ENCODE measurements at regions not wholly inside any gene's neighbourhood (a gene's known extent, or its start where the extent isn't known, plus 50 kb on each side); places are given as distances from the start of the nearest gene placed in this dataset.
A peak's percentile ranks its signal among the peaks of the same experiment; 100 is the strongest.

DNA sequence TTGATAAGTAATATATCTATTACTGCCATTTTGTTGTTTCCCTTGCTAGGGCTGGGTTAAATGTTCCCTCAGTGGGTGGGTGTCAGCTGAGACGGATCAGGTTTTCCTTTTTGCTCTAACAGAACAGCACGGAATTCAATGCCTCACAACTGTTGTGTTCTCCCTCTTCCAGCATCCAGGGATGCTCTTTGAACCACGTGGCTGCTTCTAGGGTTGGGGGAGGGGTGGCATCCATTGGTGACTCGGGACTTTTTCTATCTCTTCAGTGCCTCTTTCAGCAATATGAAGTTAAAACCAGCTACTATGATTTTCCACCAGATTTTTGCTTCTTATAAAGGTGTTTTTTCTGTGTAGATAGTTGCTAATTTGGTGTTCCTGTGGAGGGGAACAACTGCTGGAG lies 884.9 kb upstream of the FOXG1 start:
- TF ChIP-seq, protein P1, sequence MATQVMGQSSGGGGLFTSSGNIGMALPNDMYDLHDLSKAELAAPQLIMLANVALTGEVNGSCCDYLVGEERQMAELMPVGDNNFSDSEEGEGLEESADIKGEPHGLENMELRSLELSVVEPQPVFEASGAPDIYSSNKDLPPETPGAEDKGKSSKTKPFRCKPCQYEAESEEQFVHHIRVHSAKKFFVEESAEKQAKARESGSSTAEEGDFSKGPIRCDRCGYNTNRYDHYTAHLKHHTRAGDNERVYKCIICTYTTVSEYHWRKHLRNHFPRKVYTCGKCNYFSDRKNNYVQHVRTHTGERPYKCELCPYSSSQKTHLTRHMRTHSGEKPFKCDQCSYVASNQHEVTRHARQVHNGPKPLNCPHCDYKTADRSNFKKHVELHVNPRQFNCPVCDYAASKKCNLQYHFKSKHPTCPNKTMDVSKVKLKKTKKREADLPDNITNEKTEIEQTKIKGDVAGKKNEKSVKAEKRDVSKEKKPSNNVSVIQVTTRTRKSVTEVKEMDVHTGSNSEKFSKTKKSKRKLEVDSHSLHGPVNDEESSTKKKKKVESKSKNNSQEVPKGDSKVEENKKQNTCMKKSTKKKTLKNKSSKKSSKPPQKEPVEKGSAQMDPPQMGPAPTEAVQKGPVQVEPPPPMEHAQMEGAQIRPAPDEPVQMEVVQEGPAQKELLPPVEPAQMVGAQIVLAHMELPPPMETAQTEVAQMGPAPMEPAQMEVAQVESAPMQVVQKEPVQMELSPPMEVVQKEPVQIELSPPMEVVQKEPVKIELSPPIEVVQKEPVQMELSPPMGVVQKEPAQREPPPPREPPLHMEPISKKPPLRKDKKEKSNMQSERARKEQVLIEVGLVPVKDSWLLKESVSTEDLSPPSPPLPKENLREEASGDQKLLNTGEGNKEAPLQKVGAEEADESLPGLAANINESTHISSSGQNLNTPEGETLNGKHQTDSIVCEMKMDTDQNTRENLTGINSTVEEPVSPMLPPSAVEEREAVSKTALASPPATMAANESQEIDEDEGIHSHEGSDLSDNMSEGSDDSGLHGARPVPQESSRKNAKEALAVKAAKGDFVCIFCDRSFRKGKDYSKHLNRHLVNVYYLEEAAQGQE (IDR thresholded peaks at IDR 0.05; ENCODE audit: borderline replicate concordance): no peak
- H3K27me3 ChIP-seq (ENCODE audit: insufficient read depth, low read depth, low read length): no peaks in the 10 kb centered on the region
- no peak overlapping the region for H2AFZ ChIP-seq (ENCODE audit: low read depth, low read length)
- no peak overlapping the region for H3K9ac ChIP-seq (ENCODE audit: low read length)
- no peak overlapping the region for H3K27ac ChIP-seq (ENCODE audit: low read length)
- H3K9me3 ChIP-seq (ENCODE audit: low read length): no peaks in the 10 kb centered on the region
- H3F3A ChIP-seq (ENCODE audit: insufficient read depth, low read length, poor library complexity, severe bottlenecking): no peaks in the 10 kb centered on the region
- no peaks in the 10 kb centered on the region for H3K9me2 ChIP-seq (ENCODE audit: insufficient read depth, low read length)
- no peak overlapping the region for H3K4me2 ChIP-seq (ENCODE audit: low read length)
- H3K79me2 ChIP-seq (replicated peaks; ENCODE audit: insufficient read depth, low read length): no peaks in the 10 kb centered on the region
- H3K4me3 ChIP-seq (ENCODE audit: low read length): no peak overlapping the region
- H3K36me3 ChIP-seq (ENCODE audit: insufficient read depth, low read length): no peaks in the 10 kb centered on the region
- H4K20me1 ChIP-seq (ENCODE audit: insufficient read depth): no peaks in the 10 kb centered on the region

DNA sequence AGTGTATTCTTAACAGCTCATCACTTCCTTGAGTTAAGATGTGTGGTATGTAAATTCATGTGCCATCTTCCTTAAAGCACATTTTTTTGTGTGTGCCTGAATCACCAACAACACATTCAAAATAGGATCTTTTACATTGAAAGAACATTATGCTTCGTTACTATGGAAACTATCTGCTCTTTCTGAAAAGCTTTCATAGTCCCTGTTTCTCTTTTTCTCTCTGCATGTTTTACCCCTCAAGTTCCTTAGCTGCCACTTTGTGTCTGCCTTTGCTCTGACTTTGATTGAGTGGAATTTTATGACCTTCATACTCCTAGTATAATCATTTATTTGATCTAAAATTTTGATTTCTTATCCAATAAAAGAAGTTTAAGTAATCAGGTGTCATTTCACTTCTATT lies 880.3 kb upstream of the FOXG1 start:
- Histone ChIP-seq H3K27ac (ENCODE audit: low read length) (peak overlapping the region; percentile 87), H3K4me2 (ENCODE audit: low read length) (peak overlapping the region; percentile 17), H2AFZ (ENCODE audit: low read depth, low read length) (peak overlapping the region; percentile 22), H3K9ac (ENCODE audit: low read length) (peak overlapping the region; percentile 18), H4K20me1 (ENCODE audit: insufficient read depth) (no peaks in the 10 kb centered on the region), H3K4me3 (ENCODE audit: low read length) (no peak overlapping the region), H3K36me3 (ENCODE audit: insufficient read depth, low read length) (no peaks in the 10 kb centered on the region), H3F3A (ENCODE audit: insufficient read depth, low read length, poor library complexity, severe bottlenecking) (no peaks in the 10 kb centered on the region), H3K79me2 (replicated peaks; ENCODE audit: insufficient read depth, low read length) (no peaks in the 10 kb centered on the region), H3K9me2 (ENCODE audit: insufficient read depth, low read length) (no peaks in the 10 kb centered on the region), H3K27me3 (ENCODE audit: insufficient read depth, low read depth, low read length) (no peaks in the 10 kb centered on the region), H3K9me3 (ENCODE audit: low read length) (no peaks in the 10 kb centered on the region)
- TF ChIP-seq MXI1 (conservative IDR thresholded peaks at IDR 0.05; ENCODE audit: poor library complexity, severe bottlenecking) (no peak), EP300 (conservative IDR thresholded peaks at IDR 0.05; ENCODE audit: poor library complexity, severe bottlenecking) (peak; percentile 80), RAD21 (conservative IDR thresholded peaks at IDR 0.05) (no peak), TAF1 (IDR thresholded peaks at IDR 0.05; ENCODE audit: low read depth) (no peak), EZH2 (IDR thresholded peaks at IDR 0.05; ENCODE audit: borderline replicate concordance, insufficient read depth, low read length, poor library complexity, severe bottlenecking) (no peak), SMC3 (conservative IDR thresholded peaks at IDR 0.05; ENCODE audit: poor library complexity) (no peak), POLR2AphosphoS5 (IDR thresholded peaks at IDR 0.05) (peak; percentile 47)
- TF ChIP-seq, protein P2, sequence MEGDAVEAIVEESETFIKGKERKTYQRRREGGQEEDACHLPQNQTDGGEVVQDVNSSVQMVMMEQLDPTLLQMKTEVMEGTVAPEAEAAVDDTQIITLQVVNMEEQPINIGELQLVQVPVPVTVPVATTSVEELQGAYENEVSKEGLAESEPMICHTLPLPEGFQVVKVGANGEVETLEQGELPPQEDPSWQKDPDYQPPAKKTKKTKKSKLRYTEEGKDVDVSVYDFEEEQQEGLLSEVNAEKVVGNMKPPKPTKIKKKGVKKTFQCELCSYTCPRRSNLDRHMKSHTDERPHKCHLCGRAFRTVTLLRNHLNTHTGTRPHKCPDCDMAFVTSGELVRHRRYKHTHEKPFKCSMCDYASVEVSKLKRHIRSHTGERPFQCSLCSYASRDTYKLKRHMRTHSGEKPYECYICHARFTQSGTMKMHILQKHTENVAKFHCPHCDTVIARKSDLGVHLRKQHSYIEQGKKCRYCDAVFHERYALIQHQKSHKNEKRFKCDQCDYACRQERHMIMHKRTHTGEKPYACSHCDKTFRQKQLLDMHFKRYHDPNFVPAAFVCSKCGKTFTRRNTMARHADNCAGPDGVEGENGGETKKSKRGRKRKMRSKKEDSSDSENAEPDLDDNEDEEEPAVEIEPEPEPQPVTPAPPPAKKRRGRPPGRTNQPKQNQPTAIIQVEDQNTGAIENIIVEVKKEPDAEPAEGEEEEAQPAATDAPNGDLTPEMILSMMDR (IDR thresholded peaks at IDR 0.05; ENCODE audit: poor library complexity, severe bottlenecking): no peak
- TF ChIP-seq, protein P1 (IDR thresholded peaks at IDR 0.05; ENCODE audit: borderline replicate concordance): no peak
